HG03066 (cell line): ENCODE measurements at regions not wholly inside any gene's neighbourhood (a gene's known extent, or its start where the extent isn't known, plus 50 kb on each side); places are given as distances from the start of the nearest gene placed in this dataset.

Experiments
- ATAC-seq: cut with Tn5 transposase; IDR thresholded peaks from one replicate; pipeline ENCODE4 v1.9.1; 2021; ENCODE audit warnings: low read depth; ENCODE audit not compliant: unreplicated experiment

DNA sequence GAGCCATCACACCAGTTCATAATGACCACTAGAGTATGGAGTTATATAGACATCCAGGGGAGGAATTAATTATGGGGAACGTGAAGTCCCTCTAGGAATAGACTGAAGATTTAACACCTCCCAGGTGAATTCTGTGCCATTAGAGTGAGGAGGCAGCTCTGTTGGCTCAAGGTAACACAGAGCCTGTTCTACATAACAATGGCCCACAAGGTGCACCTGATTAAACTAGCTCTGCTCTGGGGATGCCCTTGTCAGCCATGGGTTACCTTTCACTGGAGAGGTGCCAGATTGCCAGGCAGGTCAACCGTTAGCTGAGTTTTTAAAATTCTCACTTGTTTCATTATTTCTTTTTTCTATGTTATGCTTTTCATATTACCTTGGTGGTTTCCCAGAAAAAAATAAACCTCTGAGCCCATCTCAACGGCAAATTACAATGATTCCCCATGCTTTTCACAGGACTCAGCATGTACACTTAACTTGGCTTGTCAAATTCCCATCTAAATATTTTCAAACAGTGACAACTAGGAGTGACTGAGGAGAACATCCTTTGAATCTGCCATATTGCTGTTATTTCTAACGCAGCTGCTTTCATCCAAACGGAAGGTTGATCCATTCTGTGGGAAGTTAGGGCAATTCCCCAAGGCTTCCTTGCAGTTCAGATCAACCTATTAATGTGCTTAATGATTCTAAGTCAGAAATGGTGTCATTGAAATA lies 512.9 kb downstream of the MCTP2 start:
- ATAC-seq = no peak

DNA sequence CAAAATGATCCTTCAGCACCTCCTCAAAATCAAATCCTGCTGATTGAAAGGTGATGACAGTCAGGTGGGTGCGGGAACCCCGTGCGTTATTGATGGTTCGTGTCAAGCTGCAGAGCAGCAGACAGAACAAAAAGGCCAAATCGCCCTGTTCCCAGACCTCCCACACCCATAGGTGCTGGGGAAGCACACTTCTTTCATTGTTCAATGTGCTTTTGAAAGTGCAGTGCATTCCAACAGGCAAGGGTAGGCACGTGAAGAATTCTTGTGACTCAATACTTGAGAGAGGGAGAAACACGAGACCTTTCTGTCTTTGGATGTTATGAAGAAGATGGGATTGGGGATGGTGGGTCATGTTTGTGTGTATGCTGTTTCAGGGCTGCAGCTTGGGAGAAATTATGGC lies 514.0 kb downstream of the MCTP2 start:
- no peak for ATAC-seq

- no peak for ATAC-seq
Measured at GRCh38 chr15:94747510-94747909, 516.1 kb downstream of the MCTP2 start.

DNA sequence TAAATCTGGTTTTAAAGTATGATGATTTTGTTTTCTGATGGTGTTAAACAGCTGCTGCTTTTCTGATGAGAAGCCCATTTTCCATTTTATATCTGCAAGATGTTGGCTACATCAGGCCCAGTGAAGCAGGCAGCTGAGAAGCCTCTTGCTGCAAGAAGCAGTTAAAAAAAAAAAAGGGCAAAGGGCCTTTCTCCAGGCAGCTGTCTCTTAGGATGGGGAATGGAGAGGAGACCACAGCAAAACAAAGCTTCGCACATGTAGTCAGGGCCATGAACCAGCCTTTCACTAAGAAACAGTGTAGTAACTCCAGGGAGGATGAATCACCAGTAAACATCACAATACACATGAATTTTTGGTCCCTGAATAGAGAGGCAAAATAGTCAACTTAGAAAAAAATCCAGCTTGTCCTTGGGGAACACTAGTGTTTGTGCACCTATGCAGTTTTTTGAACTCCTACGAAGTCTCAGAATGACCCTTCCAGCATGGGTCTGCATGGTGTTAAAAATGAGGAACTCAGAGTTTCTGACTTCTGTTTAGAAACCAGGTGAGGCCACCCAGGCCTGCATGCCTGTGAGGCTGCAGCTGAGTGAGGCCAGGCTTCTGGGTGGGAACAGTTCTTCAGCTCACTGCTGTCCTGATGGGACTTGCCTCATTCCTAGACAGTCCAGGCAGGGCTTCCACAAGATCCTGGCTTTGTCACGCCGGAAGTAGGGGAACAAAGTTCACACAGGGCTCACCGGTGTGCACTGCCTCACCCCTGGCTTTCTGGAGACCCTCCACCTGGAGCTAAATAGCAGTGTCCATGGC lies 518.7 kb downstream of the MCTP2 start:
- no peak for ATAC-seq

DNA sequence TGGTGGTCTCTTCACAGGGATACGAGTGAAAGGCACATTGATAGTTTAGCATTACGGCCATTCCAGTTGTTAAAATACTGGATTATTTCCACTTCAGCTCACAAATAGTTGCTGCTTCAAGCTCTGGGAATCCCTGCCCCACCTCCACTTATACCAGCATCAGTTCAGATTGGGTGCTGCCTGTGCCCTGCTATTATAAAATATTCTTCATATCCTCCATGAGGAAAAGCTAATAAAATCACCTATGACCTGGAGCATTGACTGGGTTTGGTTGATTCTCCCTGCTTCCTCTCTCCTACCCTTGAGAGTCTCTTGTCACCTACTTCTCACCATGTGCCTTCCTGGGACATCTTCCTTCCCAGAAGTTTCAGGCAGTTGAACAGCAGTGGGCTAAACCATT lies 529.0 kb downstream of the MCTP2 start:
- no peak for ATAC-seq

DNA sequence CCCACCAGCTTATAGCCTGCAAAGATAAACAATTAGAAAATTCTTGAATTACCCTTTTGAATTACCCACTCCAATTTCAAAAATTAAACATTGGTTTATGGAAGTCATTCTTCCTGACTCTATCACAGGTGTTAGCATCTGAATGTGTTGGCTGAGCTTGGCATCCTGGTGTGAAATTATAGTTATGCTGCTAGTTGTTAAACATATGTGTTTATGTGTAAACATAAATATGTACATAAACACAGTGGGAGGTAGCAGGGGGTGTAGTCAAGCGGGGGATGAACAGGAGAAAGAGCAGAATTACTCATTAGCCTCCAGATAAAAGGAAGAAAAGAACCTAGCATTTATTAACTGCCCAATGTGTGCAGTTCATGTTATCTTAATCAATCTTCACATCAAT lies 530.2 kb downstream of the MCTP2 start:
- no peak for ATAC-seq

- ATAC-seq = no peak
Measured at GRCh38 chr15:94769089-94769488, 537.7 kb downstream of the MCTP2 start.

- no peak for ATAC-seq
Measured at GRCh38 chr15:94770199-94770598, 538.8 kb downstream of the MCTP2 start.

DNA sequence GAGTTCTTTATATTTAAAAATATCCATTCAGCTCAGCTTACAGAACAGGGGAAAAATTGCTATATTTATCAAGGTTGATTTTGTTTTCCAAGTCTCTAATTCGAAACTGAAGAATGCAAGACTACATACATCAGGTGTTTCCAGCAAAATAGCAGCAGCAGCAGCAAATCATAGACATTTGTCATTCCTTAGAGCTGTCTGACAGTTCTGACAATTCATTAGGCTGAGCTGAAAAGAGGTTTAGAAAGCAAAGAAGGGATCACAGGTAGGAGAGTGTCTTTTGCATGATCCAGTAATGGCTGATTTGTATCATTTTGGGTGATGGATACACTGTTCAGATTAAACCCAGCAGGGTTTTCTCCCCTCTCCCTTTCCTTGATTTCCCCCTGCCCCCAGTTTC lies 545.7 kb downstream of the MCTP2 start:
- no peak for ATAC-seq

GRCh38 chr15:94778840-94779239 lies 547.5 kb downstream of the MCTP2 start:
- no peak for ATAC-seq

- no peak for ATAC-seq
Measured at GRCh38 chr15:94780166-94780565, 548.8 kb downstream of the MCTP2 start.

- ATAC-seq = no peak
Measured at GRCh38 chr15:94785091-94785490, 553.7 kb downstream of the MCTP2 start.

GRCh38 chr15:94791008-94791407 lies 559.6 kb downstream of the MCTP2 start:
- ATAC-seq = no peak

GRCh38 chr15:94791510-94791909 lies 560.1 kb downstream of the MCTP2 start:
- no peak for ATAC-seq

GRCh38 chr15:94792196-94792595 lies 560.8 kb downstream of the MCTP2 start:
- no peak for ATAC-seq

- no peak for ATAC-seq
Measured at GRCh38 chr15:94793207-94793606, 561.8 kb downstream of the MCTP2 start.

DNA sequence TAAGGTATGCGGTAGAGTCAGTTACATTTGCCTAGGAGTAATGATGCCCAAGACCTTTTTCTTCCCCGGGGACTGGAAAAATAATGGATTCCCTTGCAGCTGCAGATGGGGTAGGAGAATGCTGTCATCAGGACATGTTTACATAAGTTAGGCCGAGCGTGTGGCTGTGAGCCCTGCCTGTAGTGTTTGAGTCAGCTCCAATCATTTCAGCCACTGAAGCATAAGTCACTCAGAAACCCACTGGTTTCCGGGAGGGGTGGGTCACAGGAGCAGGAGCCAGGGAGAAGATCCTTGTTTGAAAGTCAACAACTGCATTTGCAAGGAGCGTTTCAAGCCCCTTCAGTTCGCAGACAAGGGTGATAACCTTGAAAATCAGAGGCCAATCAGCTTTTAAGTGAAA lies 562.3 kb downstream of the MCTP2 start:
- no peak for ATAC-seq

DNA sequence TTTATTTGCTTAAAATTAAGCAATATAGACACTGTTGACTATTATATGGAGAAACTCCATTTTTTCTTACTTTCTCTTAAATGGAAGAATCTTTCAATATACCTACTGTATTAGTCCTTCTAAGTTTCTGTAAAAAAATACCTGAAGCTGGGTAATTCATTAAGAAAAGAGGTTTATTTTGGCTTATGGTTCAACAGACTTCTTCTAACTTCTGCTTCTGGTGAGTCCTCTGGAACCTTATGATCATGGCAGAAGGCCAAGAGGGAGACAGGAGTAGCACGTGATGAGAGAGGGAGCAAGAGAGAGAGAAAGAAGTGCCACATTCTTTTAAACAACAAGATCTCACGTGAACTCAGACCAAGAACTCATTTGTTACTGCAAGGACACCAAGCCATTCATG lies 573.3 kb downstream of the MCTP2 start:
- no peak for ATAC-seq

GRCh38 chr15:94815110-94815731 lies 583.9 kb downstream of the MCTP2 start:
- no peak for ATAC-seq

DNA sequence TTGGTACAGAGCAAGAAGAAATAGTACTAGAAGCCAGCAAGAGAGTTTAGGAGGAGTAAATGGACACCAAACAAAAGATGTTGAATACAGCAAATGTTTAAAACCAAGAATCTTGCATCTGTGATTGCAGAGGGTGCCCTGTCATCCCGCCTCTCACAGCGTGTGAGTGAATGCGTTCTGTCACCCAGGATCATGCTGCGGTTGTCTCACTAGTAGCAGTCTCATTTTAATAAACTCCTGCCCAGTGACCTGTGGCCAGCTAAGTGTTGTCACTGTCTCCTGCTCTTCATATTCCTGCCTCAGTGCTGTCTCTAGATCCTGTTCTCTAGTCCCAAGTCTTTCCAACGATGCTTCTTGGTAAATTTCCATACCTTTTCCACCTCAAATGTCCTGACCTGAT lies 584.6 kb downstream of the MCTP2 start:
- no peak for ATAC-seq
